GM12878 (cell line): ENCODE measurements at regions not wholly inside any gene's neighbourhood (a gene's known extent, or its start where the extent isn't known, plus 50 kb on each side); places are given as distances from the start of the nearest gene placed in this dataset.

Experiments
- ATAC-seq: fragments of 200-7000 bp; cut with Tn5 transposase; 3 replicates; pipeline ENCODE4 v1.9.1; 2020; ENCODE audit warnings: mild to moderate bottlenecking, moderate library complexity
- BruUV-seq: library from RNA; stranded (reverse); fragments of 400-500 nt; replicated peaks from 2 replicates; lab custom pipeline; 2021; lab: Mats Ljungman, UMichigan
- CTCF ChIA-PET: fragments of 300-600 bp; sonication (Branson Sonifier 250); formaldehyde crosslinking; extraction: SDS; loops from one replicate; lab custom pipeline; 2021; ENCODE audit warnings: inconsistent platforms; lab: Yijun Ruan, JAX
- POLR2A ChIA-PET: fragments of 350-600 bp; formaldehyde crosslinking; extraction: SDS; loops from one replicate; lab custom pipeline; 2021; ENCODE audit warnings: inconsistent platforms; lab: Charles Lee
- RAD21 ChIA-PET: fragments of 300-600 bp; sonication (Branson Sonifier 250); formaldehyde crosslinking; loops from one replicate; lab custom pipeline; 2023; ENCODE audit warnings: antibody characterized with exemption; ENCODE audit not compliant: unreplicated experiment; lab: Charles Lee
- SMC1A ChIA-PET: fragments of 300-600 bp; sonication (Branson Sonifier 250); formaldehyde crosslinking; loops from one replicate; lab custom pipeline; 2023; ENCODE audit not compliant: unreplicated experiment, uncharacterized antibody; lab: Charles Lee
- DNase-seq: peaks from one replicate; pipeline ENCODE4 v3.0.0-alpha.2; 2011; ENCODE audit warnings: low read depth, low spot score
- FAIRE-seq: peaks from 3 replicates; lab custom pipeline; 2011; peaks lifted over from hg19 to GRCh38; lab: Jason Lieb, UNC
- H2AFZ ChIP-seq: 2 replicates; pipeline ENCODE4 v1.6.0; 2011; ENCODE audit warnings: low read depth, low read length, control low read depth; ENCODE audit not compliant: control insufficient read depth
- H3K27ac ChIP-seq: 2 replicates; pipeline ENCODE4 v1.5.1; 2011; ENCODE audit warnings: control low read depth; ENCODE audit not compliant: control insufficient read depth, insufficient read depth
- H3K27me3 ChIP-seq, 2 experiments: replicated peaks in 1 of 2; 2 replicates each; pipeline versions ENCODE4 v1.6.0 to v1.6.1; 2011; ENCODE audit warnings: low read length in 1 of 2; ENCODE audit not compliant: control insufficient read depth in 2 of 2, insufficient read depth in 2 of 2
- H3K36me3 ChIP-seq, 2 experiments: 2 replicates each; pipeline ENCODE4 v1.5.1; 2011; ENCODE audit warnings: low read length in 1 of 2; ENCODE audit not compliant: control insufficient read depth in 2 of 2, insufficient read depth in 2 of 2
- H3K4me1 ChIP-seq: 2 replicates; pipeline ENCODE4 v1.6.1; 2011; ENCODE audit warnings: mild to moderate bottlenecking, low read length, moderate library complexity, mixed read lengths; ENCODE audit not compliant: control insufficient read depth, insufficient read depth
- H3K4me2 ChIP-seq: 2 replicates; pipeline ENCODE4 v1.6.0; 2011; ENCODE audit warnings: control low read depth; ENCODE audit not compliant: control insufficient read depth, insufficient read depth
- H3K4me3 ChIP-seq: fragments of 200-600 bp; sonication (generic); 2 replicates; pipeline ENCODE4 v1.5.1; 2016
- H3K79me2 ChIP-seq: 2 replicates; pipeline ENCODE4 v1.6.0; 2011; ENCODE audit warnings: low read length; ENCODE audit not compliant: control insufficient read depth, insufficient read depth
- H3K9ac ChIP-seq: 2 replicates; pipeline ENCODE4 v1.8.0; 2011; ENCODE audit warnings: low read length, control low read depth, mixed read lengths; ENCODE audit not compliant: control insufficient read depth, insufficient read depth
- H3K9me3 ChIP-seq: replicated peaks from 3 replicates; pipeline ENCODE4 v1.5.1; 2011; ENCODE audit warnings: mild to moderate bottlenecking, low read length; ENCODE audit not compliant: control insufficient read depth, insufficient read depth
- H4K20me1 ChIP-seq: 2 replicates; pipeline ENCODE4 v1.6.0; 2011; ENCODE audit not compliant: control insufficient read depth, insufficient read depth
- BACH1 ChIP-seq: fragments of 450-650 bp; IDR thresholded peaks from 2 replicates; pipeline ENCODE4 v1.6.1; 2017; ENCODE audit warnings: mild to moderate bottlenecking, borderline replicate concordance
- CEBPB ChIP-seq, 2 experiments: fragments of 150-350 bp in 1 of 2; IDR thresholded peaks; 2 replicates each; pipeline ENCODE4 v1.6.1; 2012 to 2014; ENCODE audit warnings: low read depth in 2 of 2, low read length in 2 of 2, borderline replicate concordance in 1 of 2, inconsistent platforms in 1 of 2
- DPF2 ChIP-seq: fragments of 450-650 bp; IDR thresholded peaks from 2 replicates; pipeline ENCODE4 v1.6.1; 2017; ENCODE audit warnings: mild to moderate bottlenecking
- HDGF ChIP-seq: fragments of 450-650 bp; IDR thresholded peaks from 2 replicates; pipeline ENCODE4 v1.6.1; 2016; ENCODE audit warnings: antibody characterized with exemption
- POLR2A ChIP-seq: IDR thresholded peaks from 2 replicates; pipeline ENCODE4 v1.6.1; 2011; ENCODE audit warnings: low read depth, mild to moderate bottlenecking, low read length
- RELA ChIP-seq: fragments of 450-650 bp; IDR thresholded peaks from 2 replicates; pipeline ENCODE4 v1.8.0; 2014; ENCODE audit warnings: borderline replicate concordance; ENCODE audit not compliant: partially characterized antibody
- SMC3 ChIP-seq: IDR thresholded peaks from 2 replicates; pipeline ENCODE4 v1.6.1; 2011; ENCODE audit warnings: low read length, improper control_type of control experiment, borderline replicate concordance
- SREBF2 ChIP-seq: IDR thresholded peaks from 2 replicates; pipeline ENCODE4 v1.6.1; 2012; ENCODE audit warnings: mild to moderate bottlenecking, low read length
- SRF ChIP-seq, 2 experiments: IDR thresholded peaks; 2 replicates each; pipeline ENCODE4 v1.6.1; 2011; ENCODE audit warnings: low read depth in 2 of 2, low read length in 2 of 2, mild to moderate bottlenecking in 1 of 2, moderate library complexity in 1 of 2
- TARDBP ChIP-seq: IDR thresholded peaks from 2 replicates; pipeline ENCODE4 v1.6.1; 2016; ENCODE audit warnings: borderline replicate concordance
- WRNIP1 ChIP-seq: IDR thresholded peaks from 2 replicates; pipeline ENCODE4 v1.6.1; 2011; ENCODE audit warnings: low read depth, low read length, improper control_type of control experiment, borderline replicate concordance
- WGBS: methylation state at CpG from one replicate; pipeline ENCODE4 v1.1.6; 2016; ENCODE audit warnings: low lambda C conversion rate; ENCODE audit not compliant: insufficient replicate concordance, insufficient coverage; ENCODE audit errors: missing lambda C conversion rate; 5-methylcytosine and 5-hydroxymethylcytosine counted together
- in situ Hi-C: fragments of 300-500 bp; cut with MboI; formaldehyde crosslinking; loops from 9 replicates; pipeline ENCODE4 v1.14.3; 2018; ENCODE audit warnings: mixed read lengths
- intact Hi-C: fragments of 100-400 bp; cut with micrococcal nuclease; formaldehyde crosslinking; loops from one replicate; pipeline ENCODE4 v1.14.2; 2022; ENCODE audit not compliant: unreplicated experiment
- TF ChIP-seq, protein P1 (sequence below): IDR thresholded peaks from 2 replicates; pipeline ENCODE4 v1.6.1; 2012; ENCODE audit warnings: improper control_type of control experiment, low read depth, low read length; ENCODE audit not compliant: insufficient replicate concordance

GRCh38 chr15:39461536-39462130 is 119.2 kb upstream of the THBS1 start:
- H3K4me2 ChIP-seq: no peak overlapping the region
- CTCF ChIA-PET: interaction anchor here (0.7 to 1.0 kb wide), 2 partner anchors 52 to 88 kb away, joined by 3 read pairs; no protein-coding TSS in a partner anchor

GRCh38 chr15:39462691-39463090 is 118.2 kb upstream of the THBS1 start:
- POLR2A ChIA-PET: no interaction called here
- DNase-seq (no peak), ATAC-seq (no peak), FAIRE-seq (no peak)
- H3K4me3 ChIP-seq: no peak overlapping the region
- H3K27ac ChIP-seq: no peak overlapping the region
- in situ Hi-C loops: no loop called here
- intact Hi-C loops: no loop called here
- CTCF ChIA-PET: interaction anchor here (0.7 kb wide), 1 partner anchor 132 kb away, joined by 3 read pairs; no protein-coding TSS in a partner anchor
- no peak overlapping the region for H2AFZ ChIP-seq
- no peaks in the 10 kb centered on the region for H3K4me1 ChIP-seq
- BruUV-seq: no TSS peak
- H3K4me2 ChIP-seq: no peak overlapping the region
- H3K36me3 ChIP-seq: no peaks in the 10 kb centered on the region
- SMC1A ChIA-PET: interaction anchor here (0.6 kb wide), 1 partner anchor 111 kb away, joined by 3 read pairs; no protein-coding TSS in a partner anchor
- H3K9me3 ChIP-seq: no peaks in the 10 kb centered on the region; the same call in 2 of the 3 replicates
- no peaks in the 10 kb centered on the region for H3K27me3 ChIP-seq
- TF ChIP-seq TARDBP (no peak), SRF (IDR thresholded peaks at IDR 0.05; ENCODE audit: low read depth in 2 of 2, low read length in 2 of 2) (no peak), POLR2A (no peak), WRNIP1 (no peak), HDGF (no peak), SREBF2 (no peak), CEBPB (IDR thresholded peaks at IDR 0.05; ENCODE audit: borderline replicate concordance in 1 of 2, low read depth in 2 of 2, low read length in 2 of 2) (no peak)
- TF ChIP-seq, protein P1, sequence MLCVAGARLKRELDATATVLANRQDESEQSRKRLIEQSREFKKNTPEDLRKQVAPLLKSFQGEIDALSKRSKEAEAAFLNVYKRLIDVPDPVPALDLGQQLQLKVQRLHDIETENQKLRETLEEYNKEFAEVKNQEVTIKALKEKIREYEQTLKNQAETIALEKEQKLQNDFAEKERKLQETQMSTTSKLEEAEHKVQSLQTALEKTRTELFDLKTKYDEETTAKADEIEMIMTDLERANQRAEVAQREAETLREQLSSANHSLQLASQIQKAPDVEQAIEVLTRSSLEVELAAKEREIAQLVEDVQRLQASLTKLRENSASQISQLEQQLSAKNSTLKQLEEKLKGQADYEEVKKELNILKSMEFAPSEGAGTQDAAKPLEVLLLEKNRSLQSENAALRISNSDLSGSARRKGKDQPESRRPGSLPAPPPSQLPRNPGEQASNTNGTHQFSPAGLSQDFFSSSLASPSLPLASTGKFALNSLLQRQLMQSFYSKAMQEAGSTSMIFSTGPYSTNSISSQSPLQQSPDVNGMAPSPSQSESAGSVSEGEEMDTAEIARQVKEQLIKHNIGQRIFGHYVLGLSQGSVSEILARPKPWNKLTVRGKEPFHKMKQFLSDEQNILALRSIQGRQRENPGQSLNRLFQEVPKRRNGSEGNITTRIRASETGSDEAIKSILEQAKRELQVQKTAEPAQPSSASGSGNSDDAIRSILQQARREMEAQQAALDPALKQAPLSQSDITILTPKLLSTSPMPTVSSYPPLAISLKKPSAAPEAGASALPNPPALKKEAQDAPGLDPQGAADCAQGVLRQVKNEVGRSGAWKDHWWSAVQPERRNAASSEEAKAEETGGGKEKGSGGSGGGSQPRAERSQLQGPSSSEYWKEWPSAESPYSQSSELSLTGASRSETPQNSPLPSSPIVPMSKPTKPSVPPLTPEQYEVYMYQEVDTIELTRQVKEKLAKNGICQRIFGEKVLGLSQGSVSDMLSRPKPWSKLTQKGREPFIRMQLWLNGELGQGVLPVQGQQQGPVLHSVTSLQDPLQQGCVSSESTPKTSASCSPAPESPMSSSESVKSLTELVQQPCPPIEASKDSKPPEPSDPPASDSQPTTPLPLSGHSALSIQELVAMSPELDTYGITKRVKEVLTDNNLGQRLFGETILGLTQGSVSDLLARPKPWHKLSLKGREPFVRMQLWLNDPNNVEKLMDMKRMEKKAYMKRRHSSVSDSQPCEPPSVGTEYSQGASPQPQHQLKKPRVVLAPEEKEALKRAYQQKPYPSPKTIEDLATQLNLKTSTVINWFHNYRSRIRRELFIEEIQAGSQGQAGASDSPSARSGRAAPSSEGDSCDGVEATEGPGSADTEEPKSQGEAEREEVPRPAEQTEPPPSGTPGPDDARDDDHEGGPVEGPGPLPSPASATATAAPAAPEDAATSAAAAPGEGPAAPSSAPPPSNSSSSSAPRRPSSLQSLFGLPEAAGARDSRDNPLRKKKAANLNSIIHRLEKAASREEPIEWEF: no peak
- H4K20me1 ChIP-seq: no peaks in the 10 kb centered on the region
- no peak overlapping the region for H3K9ac ChIP-seq
- RAD21 ChIA-PET: no interaction called here
- no peaks in the 10 kb centered on the region for H3K79me2 ChIP-seq
- WGBS: 100% methylated on average over 1 of the region's 1 CpG

More at GRCh38 chr15:39461536-39462130, 119.2 kb upstream of the THBS1 start:
- RAD21 ChIA-PET: no interaction called here
- intact Hi-C loops: no loop called here
- no peaks in the 10 kb centered on the region for H4K20me1 ChIP-seq
- H3K27me3 ChIP-seq: no peaks in the 10 kb centered on the region
- 12% methylated on average over 2 of the region's 2 CpGs for WGBS
- POLR2A ChIA-PET: no interaction called here
- no peak overlapping the region for H3K9ac ChIP-seq
- TF ChIP-seq RELA (no peak), BACH1 (no peak), DPF2 (no peak), SMC3 (no peak)
- no peaks in the 10 kb centered on the region; the same call in 2 of the 3 replicates for H3K9me3 ChIP-seq
- no peak for DNase-seq
- no peak overlapping the region for H3K4me3 ChIP-seq
- H3K4me1 ChIP-seq: no peaks in the 10 kb centered on the region
- BruUV-seq: no TSS peak
- H3K79me2 ChIP-seq: no peaks in the 10 kb centered on the region
- ATAC-seq: no peak
- no peak overlapping the region for H2AFZ ChIP-seq
- no peak for FAIRE-seq
- H3K27ac ChIP-seq: no peak overlapping the region
- H3K36me3 ChIP-seq: no peaks in the 10 kb centered on the region
- in situ Hi-C loops: no loop called here
- SMC1A ChIA-PET: interaction anchor here (1.3 to 1.5 kb wide), 2 partner anchors 13 to 34 kb away, joined by 3 read pairs; no protein-coding TSS in a partner anchor
